K562 (cell line): ENCODE measurements at regions not wholly inside any gene's neighbourhood (a gene's known extent, or its start where the extent isn't known, plus 50 kb on each side); places are given as distances from the start of the nearest gene placed in this dataset.

Experiments used
- ATAC-seq: fragments of 200-7000 bp; cut with Tn5 transposase; 3 replicates; pipeline ENCODE4 v1.9.1; 2020; ENCODE audit warnings: moderate library complexity
- BruUV-seq: library from RNA; stranded (reverse); fragments of 400-500 nt; replicated peaks from 2 replicates; lab custom pipeline; 2021; lab: Mats Ljungman, UMichigan
- CTCF ChIA-PET: fragments of 300-600 bp; formaldehyde crosslinking; extraction: SDS; loops from one replicate; lab custom pipeline; 2021; ENCODE audit warnings: low intra/inter-chr PET ratio; lab: Yijun Ruan, JAX
- POLR2A ChIA-PET: fragments of 300-600, 350-650 bp; sonication (Branson Sonifier 250); formaldehyde crosslinking; extraction: SDS; loops from one replicate; lab custom pipeline; 2021; ENCODE audit warnings: antibody characterized with exemption, inconsistent platforms; lab: Yijun Ruan, JAX
- DNase-seq, 4 experiments: peaks; one replicate each; pipeline versions ENCODE4 v3.0.0 to v3.0.0-alpha.2; 2011 to 2018; ENCODE audit warnings: low spot score in 3 of 4, mixed read lengths in 3 of 4; ENCODE audit errors: extremely low read depth in 1 of 4
- FAIRE-seq: peaks from 2 replicates; lab custom pipeline; 2011; peaks lifted over from hg19 to GRCh38; lab: Jason Lieb, UNC
- H2AFZ ChIP-seq: 2 replicates; pipeline ENCODE4 v1.6.0; 2011; ENCODE audit warnings: low read depth, low read length, control low read depth, inconsistent platforms
- H3K27ac ChIP-seq: fragments of 200-600 bp; 3 replicates; pipeline ENCODE4 v1.8.0; 2011; ENCODE audit warnings: low read depth, mild to moderate bottlenecking, control low read depth, inconsistent platforms, low read length, moderate library complexity, mixed read lengths; ENCODE audit errors: extremely low read depth
- H3K27me3 ChIP-seq, 2 experiments: fragments of 300-600 bp in 1 of 2; 2 replicates in 1 of 2; 3 replicates in 1 of 2; pipeline versions ENCODE4 v1.6.0 to v1.8.0; 2011; ENCODE audit warnings: inconsistent platforms in 2 of 2, low read length in 2 of 2, mild to moderate bottlenecking in 1 of 2, mixed read lengths in 1 of 2, moderate library complexity in 1 of 2; ENCODE audit not compliant: control insufficient read depth in 2 of 2, insufficient read depth in 2 of 2
- H3K36me3 ChIP-seq: fragments of 300-600 bp; 3 replicates; pipeline ENCODE4 v1.8.0; 2011; ENCODE audit warnings: mild to moderate bottlenecking, low read length, inconsistent platforms; ENCODE audit not compliant: control insufficient read depth, insufficient read depth
- H3K4me1 ChIP-seq, 2 experiments: fragments of 200-600 bp in 1 of 2; replicated peaks in 1 of 2; 2 replicates in 1 of 2; 3 replicates in 1 of 2; pipeline versions ENCODE4 v1.5.1 to v1.8.0; 2011; ENCODE audit warnings: inconsistent platforms in 2 of 2, low read length in 2 of 2, mild to moderate bottlenecking in 1 of 2, mixed read lengths in 1 of 2, moderate library complexity in 1 of 2; ENCODE audit not compliant: control insufficient read depth in 2 of 2, insufficient read depth in 2 of 2
- H3K4me2 ChIP-seq: 2 replicates; pipeline ENCODE4 v1.6.1; 2011; ENCODE audit warnings: low read length, control low read depth, inconsistent platforms, mixed read lengths; ENCODE audit not compliant: insufficient read depth
- H3K4me3 ChIP-seq: fragments of 200-600 bp; sonication (generic), shearing (Covaris generic); 2 replicates; pipeline ENCODE4 v1.5.1; 2016; ENCODE audit warnings: control low read depth, inconsistent platforms
- H3K79me2 ChIP-seq: fragments of 200-600 bp; 3 replicates; pipeline ENCODE4 v1.8.0; 2011; ENCODE audit warnings: low read length, inconsistent platforms; ENCODE audit not compliant: control insufficient read depth, insufficient read depth
- H3K9ac ChIP-seq, 2 experiments: 2 replicates each; pipeline versions ENCODE4 v1.6.0 to v1.6.1; 2011; ENCODE audit warnings: low read depth in 2 of 2, low read length in 2 of 2, control low read depth in 1 of 2, inconsistent platforms in 1 of 2, mild to moderate bottlenecking in 1 of 2, mixed read lengths in 1 of 2; ENCODE audit not compliant: insufficient read depth in 1 of 2
- H3K9me1 ChIP-seq: one replicate; pipeline ENCODE4 v1.6.0; 2011; ENCODE audit warnings: inconsistent platforms, mild to moderate bottlenecking, low read length, moderate library complexity; ENCODE audit not compliant: control insufficient read depth, insufficient read depth
- H3K9me3 ChIP-seq: replicated peaks from 2 replicates; pipeline ENCODE4 v1.5.1; 2011; ENCODE audit warnings: low read depth, low read length, inconsistent platforms; ENCODE audit not compliant: control insufficient read depth, insufficient read depth
- H4K20me1 ChIP-seq: replicated peaks from 2 replicates; pipeline ENCODE4 v1.6.1; 2011; ENCODE audit warnings: low read length, inconsistent platforms, mixed read lengths; ENCODE audit not compliant: control insufficient read depth, insufficient read depth
- CEBPB ChIP-seq: fragments of 450-650 bp; IDR thresholded peaks from 2 replicates; pipeline ENCODE4 v1.6.1; 2016; ENCODE audit warnings: missing genetic modification characterization, missing compliant biosample characterization
- CHD4 ChIP-seq: fragments of 200-600 bp; sonication (generic); IDR thresholded peaks from 3 replicates; pipeline ENCODE4 v1.6.1; 2012; ENCODE audit warnings: low read depth, mild to moderate bottlenecking, mixed read lengths, low read length, inconsistent platforms; ENCODE audit not compliant: insufficient read depth, insufficient replicate concordance, poor library complexity, severe bottlenecking
- RBFOX2 ChIP-seq: fragments of 200-400 bp; formaldehyde crosslinking; IDR thresholded peaks from 2 replicates; pipeline ENCODE4 v1.6.1; 2017; ENCODE audit warnings: low read depth, mild to moderate bottlenecking, low read length, moderate library complexity
- ZNF224 ChIP-seq: sonication (generic); formaldehyde crosslinking; IDR thresholded peaks from 2 replicates; pipeline ENCODE4 v1.8.0; 2022; ENCODE audit warnings: mild to moderate bottlenecking, missing genetic modification reagents
- ZNF778 ChIP-seq: fragments of 450-650 bp; formaldehyde crosslinking; IDR thresholded peaks from 2 replicates; pipeline ENCODE4 v1.4.0; 2020; ENCODE audit warnings: mild to moderate bottlenecking, moderate library complexity
- WGBS: fragments of 100-300 bp; shearing (Covaris generic); methylation state at CpG from one replicate; pipeline ENCODE4 v1.1.6; 2016; ENCODE audit warnings: low coverage, mixed read lengths; ENCODE audit not compliant: insufficient coverage; ENCODE audit errors: missing lambda C conversion rate; 5-methylcytosine and 5-hydroxymethylcytosine counted together
- in situ Hi-C: fragments of 300-500 bp; cut with MboI; formaldehyde crosslinking; loops from 4 replicates; pipeline ENCODE4 v1.15.0; 2018; ENCODE audit warnings: inconsistent platforms, mixed read lengths
- intact Hi-C: fragments of 100-400 bp; cut with micrococcal nuclease; formaldehyde crosslinking; loops from 2 replicates; pipeline ENCODE4 v1.14.2; 2022
- TF ChIP-seq, protein P1 (sequence below): fragments of 200-600 bp; sonication (generic); IDR thresholded peaks from one replicate; pipeline ENCODE4 v1.6.1; 2012; ENCODE audit warnings: mild to moderate bottlenecking, low read depth, low read length, inconsistent platforms

DNA sequence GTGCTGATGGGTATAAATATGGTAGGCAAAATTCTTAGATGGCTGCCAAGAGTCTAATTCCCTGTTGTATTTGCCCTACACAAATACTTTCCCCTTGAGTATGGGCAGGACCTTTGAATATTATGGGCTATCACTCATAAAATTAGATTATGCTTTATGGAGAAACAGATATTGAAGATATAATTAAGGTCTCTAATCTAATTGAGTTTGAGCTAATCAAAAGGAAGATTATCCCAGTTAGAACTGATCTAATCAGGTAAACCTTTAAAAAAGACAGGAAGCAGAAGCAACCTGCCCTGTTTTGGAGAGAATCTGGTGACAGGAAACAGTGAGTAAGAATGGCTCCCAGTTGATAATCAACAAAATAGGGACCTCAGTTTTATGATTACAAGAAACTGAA is 609.0 kb upstream of the PRMT6 start:
- H3K9me3 ChIP-seq = no peaks in the 10 kb centered on the region
- H3K4me1 ChIP-seq = no peaks in the 10 kb centered on the region
- no peak overlapping the region for H3K4me3 ChIP-seq
- TF ChIP-seq CEBPB (tag) (no peak), RBFOX2 (no peak), ZNF778 (no peak), ZNF224 (CRISPR knock-in tag) (no peak)
- no peaks in the 10 kb centered on the region for H4K20me1 ChIP-seq
- CTCF ChIA-PET = no interaction called here
- intact Hi-C loops = no loop called here
- no peak for DNase-seq
- H3K9me1 ChIP-seq = no peaks in the 10 kb centered on the region
- no peaks in the 10 kb centered on the region for H3K27me3 ChIP-seq
- no peak for FAIRE-seq
- no peaks in the 10 kb centered on the region for H3K79me2 ChIP-seq
- BruUV-seq = no TSS peak
- no peak overlapping the region for H2AFZ ChIP-seq
- H3K9ac ChIP-seq = no peak overlapping the region
- ATAC-seq = no peak
- no peak overlapping the region for H3K4me2 ChIP-seq
- in situ Hi-C loops = no loop called here
- H3K36me3 ChIP-seq = no peaks in the 10 kb centered on the region
- POLR2A ChIA-PET = no interaction called here
- H3K27ac ChIP-seq = no peak overlapping the region

DNA sequence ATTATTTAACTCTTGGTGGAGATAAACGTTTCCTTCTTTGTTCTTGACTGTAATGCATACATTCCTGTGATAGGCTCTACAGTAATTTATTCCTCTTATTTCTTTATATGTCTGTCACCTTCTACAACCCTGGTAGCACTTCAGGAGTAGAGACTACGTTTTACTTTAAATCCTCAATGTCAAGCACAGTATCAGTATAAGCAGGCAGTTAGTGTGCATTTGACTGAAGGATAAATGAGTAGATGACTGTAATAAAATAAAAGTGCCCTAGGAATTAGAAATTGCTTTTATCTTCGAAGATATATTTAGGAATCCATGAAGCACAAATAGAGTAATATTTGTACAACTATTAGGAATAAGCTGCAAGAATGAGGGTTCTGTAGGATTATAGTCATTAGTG is 599.6 kb upstream of the PRMT6 start:
- H3K9ac ChIP-seq = no peak overlapping the region
- in situ Hi-C loops (no loop called here), intact Hi-C loops (no loop called here)
- H3K79me2 ChIP-seq = no peaks in the 10 kb centered on the region
- ChIA-PET POLR2A (no interaction called here), CTCF (no interaction called here)
- no peaks in the 10 kb centered on the region for H3K9me3 ChIP-seq
- no peak overlapping the region for H3K4me2 ChIP-seq
- no peaks in the 10 kb centered on the region for H4K20me1 ChIP-seq
- H3K9me1 ChIP-seq = no peaks in the 10 kb centered on the region
- no peak for ATAC-seq
- no TSS peak for BruUV-seq
- DNase-seq = no peak
- FAIRE-seq = no peak
- H3K27ac ChIP-seq = no peak overlapping the region
- no peaks in the 10 kb centered on the region for H3K4me1 ChIP-seq
- H3K4me3 ChIP-seq = no peak overlapping the region
- H3K27me3 ChIP-seq = no peaks in the 10 kb centered on the region
- no peak overlapping the region for H2AFZ ChIP-seq
- WGBS = 2% methylated on average over 3 of the region's 3 CpGs
- no peaks in the 10 kb centered on the region for H3K36me3 ChIP-seq
- TF ChIP-seq, protein P1, sequence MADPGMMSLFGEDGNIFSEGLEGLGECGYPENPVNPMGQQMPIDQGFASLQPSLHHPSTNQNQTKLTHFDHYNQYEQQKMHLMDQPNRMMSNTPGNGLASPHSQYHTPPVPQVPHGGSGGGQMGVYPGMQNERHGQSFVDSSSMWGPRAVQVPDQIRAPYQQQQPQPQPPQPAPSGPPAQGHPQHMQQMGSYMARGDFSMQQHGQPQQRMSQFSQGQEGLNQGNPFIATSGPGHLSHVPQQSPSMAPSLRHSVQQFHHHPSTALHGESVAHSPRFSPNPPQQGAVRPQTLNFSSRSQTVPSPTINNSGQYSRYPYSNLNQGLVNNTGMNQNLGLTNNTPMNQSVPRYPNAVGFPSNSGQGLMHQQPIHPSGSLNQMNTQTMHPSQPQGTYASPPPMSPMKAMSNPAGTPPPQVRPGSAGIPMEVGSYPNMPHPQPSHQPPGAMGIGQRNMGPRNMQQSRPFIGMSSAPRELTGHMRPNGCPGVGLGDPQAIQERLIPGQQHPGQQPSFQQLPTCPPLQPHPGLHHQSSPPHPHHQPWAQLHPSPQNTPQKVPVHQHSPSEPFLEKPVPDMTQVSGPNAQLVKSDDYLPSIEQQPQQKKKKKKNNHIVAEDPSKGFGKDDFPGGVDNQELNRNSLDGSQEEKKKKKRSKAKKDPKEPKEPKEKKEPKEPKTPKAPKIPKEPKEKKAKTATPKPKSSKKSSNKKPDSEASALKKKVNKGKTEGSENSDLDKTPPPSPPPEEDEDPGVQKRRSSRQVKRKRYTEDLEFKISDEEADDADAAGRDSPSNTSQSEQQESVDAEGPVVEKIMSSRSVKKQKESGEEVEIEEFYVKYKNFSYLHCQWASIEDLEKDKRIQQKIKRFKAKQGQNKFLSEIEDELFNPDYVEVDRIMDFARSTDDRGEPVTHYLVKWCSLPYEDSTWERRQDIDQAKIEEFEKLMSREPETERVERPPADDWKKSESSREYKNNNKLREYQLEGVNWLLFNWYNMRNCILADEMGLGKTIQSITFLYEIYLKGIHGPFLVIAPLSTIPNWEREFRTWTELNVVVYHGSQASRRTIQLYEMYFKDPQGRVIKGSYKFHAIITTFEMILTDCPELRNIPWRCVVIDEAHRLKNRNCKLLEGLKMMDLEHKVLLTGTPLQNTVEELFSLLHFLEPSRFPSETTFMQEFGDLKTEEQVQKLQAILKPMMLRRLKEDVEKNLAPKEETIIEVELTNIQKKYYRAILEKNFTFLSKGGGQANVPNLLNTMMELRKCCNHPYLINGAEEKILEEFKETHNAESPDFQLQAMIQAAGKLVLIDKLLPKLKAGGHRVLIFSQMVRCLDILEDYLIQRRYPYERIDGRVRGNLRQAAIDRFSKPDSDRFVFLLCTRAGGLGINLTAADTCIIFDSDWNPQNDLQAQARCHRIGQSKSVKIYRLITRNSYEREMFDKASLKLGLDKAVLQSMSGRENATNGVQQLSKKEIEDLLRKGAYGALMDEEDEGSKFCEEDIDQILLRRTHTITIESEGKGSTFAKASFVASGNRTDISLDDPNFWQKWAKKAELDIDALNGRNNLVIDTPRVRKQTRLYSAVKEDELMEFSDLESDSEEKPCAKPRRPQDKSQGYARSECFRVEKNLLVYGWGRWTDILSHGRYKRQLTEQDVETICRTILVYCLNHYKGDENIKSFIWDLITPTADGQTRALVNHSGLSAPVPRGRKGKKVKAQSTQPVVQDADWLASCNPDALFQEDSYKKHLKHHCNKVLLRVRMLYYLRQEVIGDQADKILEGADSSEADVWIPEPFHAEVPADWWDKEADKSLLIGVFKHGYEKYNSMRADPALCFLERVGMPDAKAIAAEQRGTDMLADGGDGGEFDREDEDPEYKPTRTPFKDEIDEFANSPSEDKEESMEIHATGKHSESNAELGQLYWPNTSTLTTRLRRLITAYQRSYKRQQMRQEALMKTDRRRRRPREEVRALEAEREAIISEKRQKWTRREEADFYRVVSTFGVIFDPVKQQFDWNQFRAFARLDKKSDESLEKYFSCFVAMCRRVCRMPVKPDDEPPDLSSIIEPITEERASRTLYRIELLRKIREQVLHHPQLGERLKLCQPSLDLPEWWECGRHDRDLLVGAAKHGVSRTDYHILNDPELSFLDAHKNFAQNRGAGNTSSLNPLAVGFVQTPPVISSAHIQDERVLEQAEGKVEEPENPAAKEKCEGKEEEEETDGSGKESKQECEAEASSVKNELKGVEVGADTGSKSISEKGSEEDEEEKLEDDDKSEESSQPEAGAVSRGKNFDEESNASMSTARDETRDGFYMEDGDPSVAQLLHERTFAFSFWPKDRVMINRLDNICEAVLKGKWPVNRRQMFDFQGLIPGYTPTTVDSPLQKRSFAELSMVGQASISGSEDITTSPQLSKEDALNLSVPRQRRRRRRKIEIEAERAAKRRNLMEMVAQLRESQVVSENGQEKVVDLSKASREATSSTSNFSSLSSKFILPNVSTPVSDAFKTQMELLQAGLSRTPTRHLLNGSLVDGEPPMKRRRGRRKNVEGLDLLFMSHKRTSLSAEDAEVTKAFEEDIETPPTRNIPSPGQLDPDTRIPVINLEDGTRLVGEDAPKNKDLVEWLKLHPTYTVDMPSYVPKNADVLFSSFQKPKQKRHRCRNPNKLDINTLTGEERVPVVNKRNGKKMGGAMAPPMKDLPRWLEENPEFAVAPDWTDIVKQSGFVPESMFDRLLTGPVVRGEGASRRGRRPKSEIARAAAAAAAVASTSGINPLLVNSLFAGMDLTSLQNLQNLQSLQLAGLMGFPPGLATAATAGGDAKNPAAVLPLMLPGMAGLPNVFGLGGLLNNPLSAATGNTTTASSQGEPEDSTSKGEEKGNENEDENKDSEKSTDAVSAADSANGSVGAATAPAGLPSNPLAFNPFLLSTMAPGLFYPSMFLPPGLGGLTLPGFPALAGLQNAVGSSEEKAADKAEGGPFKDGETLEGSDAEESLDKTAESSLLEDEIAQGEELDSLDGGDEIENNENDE = no peak
- no peak for TF ChIP-seq CHD4
